SKM-1 (cell line): ENCODE measurements at regions not wholly inside any gene's neighbourhood (a gene's known extent, or its start where the extent isn't known, plus 50 kb on each side); places are given as distances from the start of the nearest gene placed in this dataset.

Experiments
- DNase-seq: peaks from one replicate; lab custom pipeline; 2025; ENCODE audit not compliant: unreplicated experiment; lab: John Stamatoyannopoulos, UW

GRCh38 chr1:38433084-38433722 is 386.6 kb upstream of the POU3F1 start:
- DNase-seq, result no peak

- no peak for DNase-seq
Measured at GRCh38 chr1:38431535-38432376, 385.2 kb upstream of the POU3F1 start.

- DNase-seq, result no peak
Measured at GRCh38 chr1:38430949-38431348, 384.4 kb upstream of the POU3F1 start.

DNA sequence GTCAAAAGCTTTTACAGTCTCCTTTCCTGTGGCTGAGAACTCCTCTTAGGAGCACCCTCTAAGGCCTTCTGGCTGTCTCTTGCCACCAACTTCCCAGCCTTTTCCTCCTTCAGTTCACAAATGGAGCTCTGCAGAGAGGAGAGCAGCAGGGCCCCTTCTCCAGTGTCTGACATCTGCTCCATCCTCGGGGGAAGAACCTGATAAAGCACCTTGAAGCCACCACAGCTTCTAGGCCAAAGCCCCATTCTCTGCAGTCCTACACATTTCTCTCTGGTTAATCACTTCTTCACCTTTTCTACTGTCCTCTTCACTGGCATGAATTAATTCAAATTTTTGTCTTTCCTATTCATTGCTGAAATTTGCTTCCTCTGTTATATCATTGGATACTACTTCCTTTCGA is 378.1 kb upstream of the POU3F1 start:
- DNase-seq, result no peak

DNA sequence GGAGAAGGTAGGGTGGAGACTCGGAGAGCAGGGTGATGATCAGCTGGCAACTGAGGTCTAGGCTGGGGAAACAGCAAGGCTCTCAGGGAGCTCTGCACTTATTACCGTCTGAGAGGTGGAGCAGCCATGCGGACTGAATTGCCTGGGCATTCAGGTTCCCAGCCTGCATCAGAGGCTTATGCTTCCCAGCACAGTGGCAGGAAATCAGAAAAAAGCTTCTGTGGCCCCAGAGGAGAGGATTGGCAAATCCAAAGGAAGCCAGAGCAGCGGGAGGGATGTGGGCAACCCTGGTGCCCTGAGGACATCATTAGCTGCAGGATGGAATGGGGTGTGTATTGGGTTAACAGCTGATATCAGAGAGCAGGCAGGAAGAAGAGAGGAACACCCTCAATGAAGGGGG is 374.1 kb upstream of the POU3F1 start:
- no peak for DNase-seq

DNA sequence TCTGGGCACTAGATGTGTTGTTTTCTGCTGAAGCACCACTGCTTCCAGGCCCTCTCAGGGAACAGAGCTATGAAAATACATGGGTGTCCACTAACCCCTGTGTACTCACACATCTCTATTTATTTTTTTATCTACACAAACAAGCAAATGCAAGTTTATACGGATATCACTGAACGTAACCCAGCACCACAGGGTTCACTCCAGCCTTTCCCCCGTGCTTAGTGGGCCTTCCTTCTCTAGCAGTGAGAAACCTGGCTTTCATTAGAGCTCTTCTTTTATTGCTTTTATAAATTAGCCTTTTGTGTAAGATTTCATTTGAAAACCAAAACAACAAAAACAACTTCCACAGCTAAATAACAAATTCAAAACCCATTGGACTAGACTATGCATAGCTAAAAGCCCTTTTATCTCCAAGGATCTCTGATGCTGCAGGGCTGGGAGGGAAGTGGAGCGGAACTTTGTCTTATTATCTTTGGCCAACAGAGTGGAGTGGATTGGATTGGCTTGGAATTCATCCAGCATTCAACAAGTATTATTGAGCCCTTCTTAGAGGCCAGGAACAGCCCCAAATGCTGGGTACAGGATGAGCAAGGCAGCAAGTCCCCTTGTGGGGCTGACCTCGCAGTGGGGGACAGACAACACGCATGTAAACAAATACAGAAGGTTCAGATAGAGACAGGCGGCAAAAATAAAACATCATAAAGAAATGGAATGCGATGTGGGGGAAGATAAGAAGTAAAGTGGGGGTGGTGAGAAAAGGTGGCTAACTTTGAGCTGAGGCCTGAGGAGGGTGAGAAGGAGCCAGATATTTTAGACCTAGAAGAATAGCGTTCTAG is 371.8 kb upstream of the POU3F1 start:
- DNase-seq, result no peak

DNA sequence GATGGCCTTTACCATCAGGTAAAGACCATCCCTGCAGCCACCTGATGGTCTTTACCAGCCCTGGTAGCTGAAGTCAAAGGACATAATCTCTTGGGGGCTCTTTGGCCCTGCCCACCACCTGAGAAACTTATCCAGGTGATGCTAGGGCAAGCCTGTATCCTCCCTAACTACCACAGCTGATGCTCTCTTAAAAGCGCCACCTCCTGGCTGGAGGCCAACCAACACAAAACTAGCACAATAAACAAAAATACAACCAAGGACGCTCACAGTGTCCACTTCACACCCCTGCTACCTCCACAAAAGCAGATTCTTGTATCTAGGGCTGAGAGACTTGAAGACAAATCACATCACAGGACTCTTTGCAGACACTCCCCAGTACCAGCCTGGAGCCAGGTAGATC is 357.1 kb upstream of the POU3F1 start:
- no peak for DNase-seq

DNA sequence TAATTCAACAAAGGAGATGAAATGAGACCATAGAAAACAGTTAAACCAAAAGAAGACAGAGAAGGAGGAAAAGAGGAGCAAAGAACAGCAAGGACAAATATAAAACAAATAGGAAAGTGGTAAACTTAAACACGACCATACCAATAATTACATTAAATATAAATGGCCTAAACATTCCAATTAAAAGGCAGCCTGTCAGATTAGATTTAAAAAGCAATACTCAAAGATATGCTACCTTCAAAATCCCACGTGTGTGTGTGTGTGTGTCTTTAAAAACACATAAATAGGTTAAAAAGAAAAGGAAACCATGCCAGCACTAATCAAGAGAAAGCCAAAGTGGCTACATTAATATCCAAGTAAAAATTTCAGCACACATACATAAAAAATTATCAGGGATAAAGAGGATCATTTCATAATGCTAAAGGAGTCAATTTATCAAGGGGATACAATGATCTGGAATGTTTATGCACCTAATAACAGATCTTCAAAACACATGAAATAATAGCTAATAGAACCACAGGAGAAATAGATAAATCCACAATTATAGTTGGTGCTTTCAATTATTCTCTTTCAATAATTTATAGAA is 355.7 kb upstream of the POU3F1 start:
- no peak for DNase-seq

- DNase-seq, result no peak
Measured at GRCh38 chr1:38396606-38397005, 350.0 kb upstream of the POU3F1 start.

GRCh38 chr1:38394303-38394702 is 347.7 kb upstream of the POU3F1 start:
- DNase-seq, result no peak

DNA sequence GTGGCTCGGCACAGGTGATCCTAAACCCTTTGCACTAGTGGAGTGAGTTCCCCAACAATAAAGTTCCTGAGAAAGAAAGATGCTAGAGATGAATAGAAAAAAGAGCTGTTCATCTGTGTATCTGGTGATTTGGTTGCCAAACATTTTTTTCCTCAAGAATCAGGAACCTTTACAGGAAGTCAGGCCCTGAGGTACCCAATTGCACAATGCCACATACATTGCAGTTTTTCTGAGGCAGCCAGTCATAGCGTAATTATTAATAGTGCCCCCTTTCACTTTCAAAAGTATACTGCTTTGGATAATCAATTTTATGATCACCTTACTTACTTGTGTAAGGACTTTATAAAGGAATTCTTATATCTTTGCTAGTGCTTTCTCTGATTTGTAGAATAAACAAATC is 346.3 kb upstream of the POU3F1 start:
- DNase-seq, result no peak

GRCh38 chr1:38381256-38381655 is 334.7 kb upstream of the POU3F1 start:
- no peak for DNase-seq

- no peak for DNase-seq
Measured at GRCh38 chr1:38376577-38376976, 330.0 kb upstream of the POU3F1 start.

DNA sequence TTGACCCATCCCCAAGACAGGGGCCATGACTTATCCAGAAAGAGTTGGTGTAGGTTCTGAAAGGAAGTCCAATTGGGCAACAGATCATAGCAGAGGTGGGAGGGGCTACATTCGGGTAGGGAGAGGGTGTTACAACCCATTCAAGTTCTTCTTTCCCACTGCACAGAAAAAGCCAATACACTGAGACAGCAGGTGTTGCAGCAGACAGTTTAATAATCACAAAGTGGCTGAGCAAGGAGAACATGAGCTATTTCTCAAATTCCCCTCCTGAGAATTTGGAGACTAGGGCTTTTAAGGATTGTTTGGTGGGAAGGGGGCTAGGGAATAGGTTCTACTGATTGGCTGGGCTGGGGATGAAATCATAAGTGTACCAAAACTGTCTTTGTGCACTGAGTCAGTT is 328.4 kb upstream of the POU3F1 start:
- no peak for DNase-seq

DNA sequence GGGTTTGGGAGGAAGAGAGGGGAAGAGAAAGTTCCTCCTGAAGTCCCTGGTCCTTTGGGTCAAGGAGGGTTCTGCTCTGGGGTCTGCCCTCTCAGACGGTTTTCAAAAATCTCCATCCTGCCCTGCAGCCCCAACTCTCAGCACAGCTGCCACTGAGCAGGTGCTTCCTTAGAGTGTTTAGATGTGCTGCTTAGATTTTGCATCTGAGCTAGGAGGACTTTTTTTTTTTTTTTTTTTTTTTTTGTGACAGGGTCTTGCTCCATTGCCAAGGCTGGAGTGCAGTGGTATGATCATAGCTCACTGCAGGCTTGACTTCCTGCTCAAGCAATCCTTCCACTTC is 324.9 kb upstream of the POU3F1 start:
- no peak for DNase-seq

DNA sequence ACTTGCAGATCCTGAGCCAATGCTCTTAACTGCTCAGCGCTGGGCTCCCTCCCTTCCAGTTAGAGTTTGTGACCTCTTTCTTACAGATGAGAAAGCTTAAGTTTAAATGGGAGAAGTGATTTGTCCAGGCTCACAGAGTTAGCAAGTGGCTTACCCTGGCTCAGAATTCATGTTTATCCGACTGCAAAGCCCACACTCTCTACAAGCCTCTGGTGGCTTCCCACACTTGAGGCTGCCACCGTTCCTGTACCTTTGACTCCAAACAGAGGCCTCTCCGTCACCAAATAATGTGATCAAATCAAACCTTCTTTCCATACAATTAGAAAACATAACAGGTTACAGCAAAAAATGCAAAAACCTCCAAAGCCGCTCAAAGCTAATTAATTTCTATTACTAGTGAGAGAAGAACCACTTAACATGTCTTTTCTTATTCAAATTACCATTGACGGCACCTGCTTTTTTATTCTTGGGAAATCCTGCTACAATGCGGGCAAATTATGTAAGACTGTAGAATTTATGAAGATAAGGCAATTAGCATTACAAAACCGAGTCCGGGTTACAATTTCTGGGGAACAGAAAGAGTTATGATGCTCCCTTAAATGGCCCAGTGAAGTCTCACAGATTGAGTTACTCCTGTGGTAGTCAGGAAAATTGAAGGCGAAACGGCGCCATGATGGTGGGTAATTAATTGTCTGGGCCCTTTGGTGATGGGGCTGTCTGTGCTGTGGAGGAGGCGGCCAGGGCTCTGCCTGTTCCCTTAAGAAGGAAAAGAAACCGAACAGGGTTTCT is 324.3 kb upstream of the POU3F1 start:
- no peak for DNase-seq

DNA sequence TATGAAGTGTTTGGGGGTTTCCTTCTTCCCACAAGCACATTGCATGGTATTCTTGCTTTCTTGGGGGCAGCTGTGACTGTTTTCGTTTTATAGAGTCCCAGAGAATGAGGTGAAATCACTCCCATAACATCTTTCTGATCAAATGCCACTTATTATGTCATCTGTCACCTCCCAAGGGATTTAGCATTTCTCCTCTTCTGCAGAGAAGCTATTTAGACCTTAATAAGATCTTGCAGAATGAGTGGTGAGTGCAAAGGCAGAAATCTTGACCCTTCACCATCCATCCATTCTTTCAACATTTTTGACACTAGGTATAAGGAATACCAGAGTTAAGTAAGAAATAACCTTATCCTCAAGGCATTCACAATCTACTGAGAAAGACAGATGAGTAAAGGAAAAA is 318.6 kb upstream of the POU3F1 start:
- DNase-seq, result no peak

- DNase-seq, result no peak
Measured at GRCh38 chr1:38361566-38361965, 315.0 kb upstream of the POU3F1 start.

GRCh38 chr1:38360807-38361206 is 314.2 kb upstream of the POU3F1 start:
- no peak for DNase-seq

DNA sequence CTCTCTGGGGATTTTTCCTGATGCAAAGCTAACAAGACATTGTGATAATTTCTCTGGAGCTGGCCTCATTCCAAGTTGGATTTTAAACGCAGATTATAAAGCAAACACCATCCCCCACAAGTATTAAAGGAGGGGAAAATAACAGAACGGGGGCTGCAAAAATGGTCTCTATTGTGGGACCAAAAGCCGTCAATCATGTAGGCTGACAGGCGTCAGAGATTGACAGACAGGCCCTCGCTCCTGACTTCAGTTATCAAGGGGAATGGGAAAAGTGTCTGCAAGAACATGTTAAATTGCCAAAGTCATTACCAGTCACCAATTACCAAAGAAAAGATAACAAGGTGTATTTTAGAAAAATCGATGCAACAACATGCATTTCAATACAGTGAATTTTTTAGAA is 307.4 kb upstream of the POU3F1 start:
- DNase-seq, result no peak

GRCh38 chr1:38352869-38353268 is 306.3 kb upstream of the POU3F1 start:
- no peak for DNase-seq
